OCI-LY1 (cell line): ENCODE measurements at regions not wholly inside any gene's neighbourhood (a gene's known extent, or its start where the extent isn't known, plus 50 kb on each side); places are given as distances from the start of the nearest gene placed in this dataset.
"Not testable (repeated sequence)": the region's sequence is repeated elsewhere in the genome, so short reads cannot be mapped to it uniquely, and the experiment has no call there.

Experiments used
- H2AFZ ChIP-seq: fragments of 200-600 bp; sonication (generic), shearing (Covaris generic); 2 replicates; pipeline ENCODE4 v1.6.0; 2014; ENCODE audit warnings: antibody characterized with exemption, mild to moderate bottlenecking, low read length
- H3F3A ChIP-seq: fragments of 200-600 bp; sonication (generic), shearing (Covaris generic); 2 replicates; pipeline ENCODE4 v1.6.0; 2014; ENCODE audit warnings: mild to moderate bottlenecking, antibody characterized with exemption, low read length, moderate library complexity; ENCODE audit not compliant: insufficient read depth
- H3K27ac ChIP-seq: fragments of 200-600 bp; sonication (generic); 2 replicates; pipeline ENCODE4 v1.5.1; 2014; ENCODE audit warnings: low read length, mixed run types, mild to moderate bottlenecking, low read depth; ENCODE audit not compliant: poor library complexity, severe bottlenecking
- H3K27me3 ChIP-seq: fragments of 200-600 bp; sonication (generic); 2 replicates; pipeline ENCODE4 v1.6.0; 2014; ENCODE audit warnings: antibody characterized with exemption, mild to moderate bottlenecking, low read length, moderate library complexity; ENCODE audit not compliant: insufficient read depth
- H3K36me3 ChIP-seq: fragments of 200-600 bp; sonication (generic); 2 replicates; pipeline ENCODE4 v1.6.1; 2014; ENCODE audit warnings: mild to moderate bottlenecking, antibody characterized with exemption, low read length, moderate library complexity, mixed read lengths; ENCODE audit not compliant: insufficient read depth
- H3K4me1 ChIP-seq: fragments of 200-600 bp; sonication (generic); 2 replicates; pipeline ENCODE4 v1.5.1; 2014; ENCODE audit warnings: mild to moderate bottlenecking, low read length, moderate library complexity; ENCODE audit not compliant: insufficient read depth, severe bottlenecking
- H3K4me2 ChIP-seq: fragments of 200-600 bp; sonication (generic), shearing (Covaris generic); 2 replicates; pipeline ENCODE4 v1.6.1; 2014; ENCODE audit warnings: low read length
- H3K4me3 ChIP-seq: fragments of 200-600 bp; sonication (generic); 2 replicates; pipeline ENCODE4 v1.5.1; 2014; ENCODE audit warnings: low read length, low read depth, mild to moderate bottlenecking, mixed read lengths; ENCODE audit not compliant: poor library complexity, severe bottlenecking
- H3K79me2 ChIP-seq: fragments of 200-600 bp; shearing (Covaris generic); 2 replicates; pipeline ENCODE4 v1.6.1; 2016; ENCODE audit warnings: mixed run types, low read length, mixed read lengths; ENCODE audit not compliant: insufficient read depth
- H3K9ac ChIP-seq: fragments of 200-600 bp; sonication (generic), shearing (Covaris generic); 2 replicates; pipeline ENCODE4 v1.6.1; 2014; ENCODE audit warnings: mild to moderate bottlenecking, low read length, mixed read lengths
- H3K9me2 ChIP-seq: fragments of 200-600 bp; sonication (generic), shearing (Covaris generic); 2 replicates; pipeline ENCODE4 v1.6.1; 2014; ENCODE audit warnings: low read depth, mild to moderate bottlenecking, low read length, mixed read lengths
- H3K9me3 ChIP-seq: fragments of 200-600 bp; shearing (Covaris generic); 2 replicates; pipeline ENCODE4 v1.6.1; 2014; ENCODE audit warnings: low read length, mixed read lengths
- H4K20me1 ChIP-seq: fragments of 200-600 bp; sonication (generic), shearing (Covaris generic); 2 replicates; pipeline ENCODE4 v1.6.0; 2016; ENCODE audit warnings: mild to moderate bottlenecking, low read length; ENCODE audit not compliant: insufficient read depth
- CTCF ChIP-seq: fragments of 200-600 bp; sonication (generic), shearing (Covaris generic); IDR thresholded peaks from 2 replicates; pipeline ENCODE4 v1.5.1; 2017; ENCODE audit warnings: mild to moderate bottlenecking, antibody characterized with exemption, low read length, moderate library complexity, mixed read lengths
- EZH2 ChIP-seq: fragments of 200-600 bp; sonication (generic), shearing (Covaris generic); IDR thresholded peaks from 2 replicates; pipeline ENCODE4 v1.8.0; 2017; ENCODE audit warnings: borderline replicate concordance, mixed run types, mild to moderate bottlenecking, antibody characterized with exemption, low read length, moderate library complexity, mixed read lengths

DNA sequence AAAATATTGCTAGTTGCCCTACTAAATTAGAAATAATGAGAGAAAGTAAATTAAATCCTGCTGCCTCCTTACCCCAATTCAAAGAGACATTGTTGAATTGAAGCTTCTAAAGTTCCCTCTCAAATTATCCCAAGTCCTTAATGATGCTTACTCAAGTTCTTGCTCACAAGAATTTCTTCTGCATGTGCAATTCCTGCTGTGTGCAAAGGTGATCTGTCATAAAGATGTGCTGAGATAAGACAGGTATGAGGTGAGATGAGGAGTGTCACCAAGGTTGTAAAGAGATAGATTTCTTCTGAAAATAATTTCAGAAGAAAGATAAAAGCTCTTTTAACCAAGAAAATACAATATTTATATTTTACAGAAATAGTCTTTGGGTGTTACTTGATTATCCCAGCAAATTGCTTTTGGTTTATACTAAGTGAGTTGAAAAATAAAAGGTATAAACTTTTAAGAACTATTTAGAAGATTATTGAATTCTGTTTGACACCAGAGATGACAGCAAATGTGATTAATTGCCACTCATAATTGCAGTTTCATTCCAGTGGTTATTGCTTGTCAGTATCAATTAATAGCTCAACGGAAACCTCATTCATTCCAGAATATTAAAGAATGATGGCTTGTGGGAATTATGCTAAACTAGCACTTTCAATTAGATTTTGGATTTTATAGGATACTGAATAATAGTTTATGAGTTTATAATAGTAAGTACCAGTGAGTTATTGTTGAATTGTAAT, 674.3 kb downstream of the STK39 start:
- Histone ChIP-seq H3K4me2 (no peak overlapping the region), H2AFZ (no peak overlapping the region), H3K9me3 (no peaks in the 10 kb centered on the region), H3K27me3 (no peaks in the 10 kb centered on the region), H4K20me1 (no peaks in the 10 kb centered on the region), H3K4me1 (no peaks in the 10 kb centered on the region), H3K36me3 (no peaks in the 10 kb centered on the region), H3F3A (no peaks in the 10 kb centered on the region), H3K27ac (no peak overlapping the region), H3K4me3 (no peak overlapping the region), H3K9me2 (no peaks in the 10 kb centered on the region), H3K79me2 (no peaks in the 10 kb centered on the region), H3K9ac (no peak overlapping the region)
- no peak for TF ChIP-seq CTCF
- no peak for TF ChIP-seq EZH2

DNA sequence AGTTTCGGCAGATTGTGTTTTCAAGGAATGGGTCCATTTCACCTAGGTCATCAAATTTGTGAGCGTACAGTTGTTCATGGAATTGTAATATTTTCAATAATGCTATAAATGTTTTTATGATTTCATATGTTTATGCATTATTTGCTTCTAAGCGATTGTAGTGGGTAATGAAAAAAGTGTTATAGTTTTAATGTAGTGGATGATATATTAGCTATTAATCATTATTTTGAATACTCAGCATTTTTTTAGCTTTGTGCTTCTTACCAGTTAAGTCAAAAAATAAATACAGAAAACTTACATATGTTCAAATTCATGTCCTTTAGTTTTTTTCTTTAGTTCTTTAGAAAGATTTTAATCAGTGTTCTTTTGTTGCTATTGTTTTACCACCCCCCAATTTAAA, 677.0 kb downstream of the STK39 start:
- Histone ChIP-seq H3F3A (no peaks in the 10 kb centered on the region), H2AFZ (no peak overlapping the region), H3K9me3 (no peaks in the 10 kb centered on the region), H3K4me1 (no peaks in the 10 kb centered on the region), H3K27ac (no peak overlapping the region), H3K9me2 (no peaks in the 10 kb centered on the region), H3K4me3 (no peak overlapping the region), H3K79me2 (no peaks in the 10 kb centered on the region), H3K27me3 (no peaks in the 10 kb centered on the region), H3K4me2 (no peak overlapping the region), H3K36me3 (no peaks in the 10 kb centered on the region), H3K9ac (no peak overlapping the region), H4K20me1 (no peaks in the 10 kb centered on the region)
- TF ChIP-seq CTCF = no peak
- TF ChIP-seq EZH2 = no peak

GRCh38 chr2:167563885-167564619, 675.8 kb downstream of the XIRP2 start:
- H3K36me3 ChIP-seq, H2AFZ ChIP-seq, H3K4me3 ChIP-seq, H3K79me2 ChIP-seq, H4K20me1 ChIP-seq, H3K27ac ChIP-seq, H3K4me1 ChIP-seq, H3K27me3 ChIP-seq, H3F3A ChIP-seq, H3K9me3 ChIP-seq, H3K9ac ChIP-seq, H3K4me2 ChIP-seq, H3K9me2 ChIP-seq: not testable (repeated sequence)

- H2AFZ ChIP-seq, H3K4me1 ChIP-seq, H3K9me2 ChIP-seq, H3K36me3 ChIP-seq, H4K20me1 ChIP-seq, H3K4me3 ChIP-seq, H3K4me2 ChIP-seq, H3K9ac ChIP-seq, H3K27ac ChIP-seq, H3K9me3 ChIP-seq, H3K27me3 ChIP-seq, H3F3A ChIP-seq, H3K79me2 ChIP-seq: not testable (repeated sequence)
These were observed 670.2 kb downstream of the XIRP2 start for GRCh38 chr2:167558272-167558991.
